Stimulated activated naive CD4-positive, alpha-beta T cell treated with Interleukin-2 at 50 U/mL for 16 hours (primary cell): ENCODE measurements at regions not wholly inside any gene's neighbourhood (a gene's known extent, or its start where the extent isn't known, plus 50 kb on each side); places are given as distances from the start of the nearest gene placed in this dataset.
"Not testable (repeated sequence)": the region's sequence is repeated elsewhere in the genome, so short reads cannot be mapped to it uniquely, and the experiment has no call there.

Experiments
- DNase-seq: peaks from one replicate; lab custom pipeline; 2025; lab: John Stamatoyannopoulos, UW

- DNase-seq, result peak; percentile 72
Measured at GRCh38 chr22:22810018-22810427, 77.6 kb upstream of the IGLL5 start.

GRCh38 chr22:22810471-22810870, 77.1 kb upstream of the IGLL5 start:
- no peak for DNase-seq

GRCh38 chr22:22811016-22812009, 76.3 kb upstream of the IGLL5 start:
- DNase-seq, result no peak

- DNase-seq, result no peak
Measured at GRCh38 chr22:22812031-22812905, 75.3 kb upstream of the IGLL5 start.

DNA sequence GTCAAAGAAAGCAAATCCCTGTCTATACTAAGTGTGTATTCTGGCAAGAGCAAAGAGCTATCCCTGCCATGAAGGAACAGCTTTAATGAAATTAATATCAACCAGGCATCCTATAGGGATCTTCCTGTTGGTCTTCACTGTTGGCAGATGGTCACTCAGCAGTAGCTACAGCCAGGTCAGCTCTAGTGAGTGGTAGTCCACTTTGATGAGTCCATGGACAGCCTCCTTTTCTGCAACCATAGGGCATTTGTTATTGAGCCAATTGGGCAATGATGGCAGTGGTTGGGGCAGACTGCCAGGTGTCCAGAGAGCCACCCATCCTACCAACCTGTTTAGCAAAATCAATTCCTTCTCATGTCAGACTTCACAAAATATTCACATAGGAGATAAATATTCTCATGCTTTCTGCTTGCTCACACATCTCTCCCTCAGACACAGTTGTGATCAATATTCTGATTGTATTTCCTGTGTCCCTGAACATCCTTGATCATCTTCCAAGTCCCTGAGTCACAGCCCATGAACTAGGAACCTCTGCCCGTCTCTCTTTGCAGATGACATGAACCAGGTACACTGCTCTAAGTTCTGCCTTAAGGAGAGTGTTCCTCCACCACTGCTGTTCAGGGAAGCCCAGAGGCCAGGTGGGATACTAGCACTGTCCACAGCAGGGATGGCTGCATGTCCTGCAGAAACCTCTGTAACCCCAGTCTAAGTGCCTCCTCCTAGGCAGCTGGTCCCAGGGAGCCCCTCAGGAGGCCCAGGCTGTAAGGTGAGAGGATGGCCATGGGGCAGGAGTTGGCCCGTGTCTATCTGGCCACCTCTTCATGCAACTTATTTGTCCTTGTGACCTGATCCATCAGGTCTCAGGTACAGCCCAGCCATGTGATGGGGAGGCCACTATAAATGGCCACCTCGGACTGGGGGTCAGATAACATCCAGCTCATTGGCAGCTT, 74.2 kb upstream of the IGLL5 start:
- DNase-seq, result no peak

- DNase-seq, result no peak
Measured at GRCh38 chr22:22814666-22815396, 72.8 kb upstream of the IGLL5 start.

GRCh38 chr22:22815397-22816170, 72.0 kb upstream of the IGLL5 start:
- DNase-seq, result no peak

- no peak for DNase-seq
Measured at GRCh38 chr22:22816171-22816514, 71.5 kb upstream of the IGLL5 start.

DNA sequence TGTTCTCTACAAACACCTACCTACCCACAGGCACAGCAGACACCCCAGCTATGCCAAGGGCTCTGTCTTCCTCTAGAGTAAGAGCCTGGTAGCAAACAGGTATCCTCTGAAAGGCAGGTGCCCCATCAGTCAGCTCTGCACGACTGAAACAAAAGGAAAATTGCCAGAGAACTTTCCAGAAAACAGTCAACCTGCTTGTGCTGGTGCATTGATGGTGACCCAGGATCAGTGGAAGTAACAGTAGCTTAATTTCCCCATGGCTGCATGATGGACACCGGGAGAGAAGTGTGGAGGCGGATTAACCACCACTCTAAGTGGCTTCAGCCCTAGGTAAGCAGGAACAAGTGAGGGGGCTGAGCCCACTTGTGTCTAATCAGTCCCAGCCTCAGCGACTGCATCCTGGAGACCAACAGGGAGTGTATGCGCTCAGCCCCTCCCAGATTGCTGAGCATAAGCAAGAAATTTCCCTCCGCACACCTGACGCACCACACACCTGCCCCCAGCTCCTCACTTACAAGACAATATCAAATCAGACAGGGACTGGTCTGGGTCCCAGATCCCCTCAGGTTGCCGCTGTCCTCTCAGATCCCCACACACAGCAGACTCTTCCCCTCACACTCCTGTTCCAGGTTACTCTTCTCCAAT, 70.7 kb upstream of the IGLL5 start:
- no peak for DNase-seq

DNA sequence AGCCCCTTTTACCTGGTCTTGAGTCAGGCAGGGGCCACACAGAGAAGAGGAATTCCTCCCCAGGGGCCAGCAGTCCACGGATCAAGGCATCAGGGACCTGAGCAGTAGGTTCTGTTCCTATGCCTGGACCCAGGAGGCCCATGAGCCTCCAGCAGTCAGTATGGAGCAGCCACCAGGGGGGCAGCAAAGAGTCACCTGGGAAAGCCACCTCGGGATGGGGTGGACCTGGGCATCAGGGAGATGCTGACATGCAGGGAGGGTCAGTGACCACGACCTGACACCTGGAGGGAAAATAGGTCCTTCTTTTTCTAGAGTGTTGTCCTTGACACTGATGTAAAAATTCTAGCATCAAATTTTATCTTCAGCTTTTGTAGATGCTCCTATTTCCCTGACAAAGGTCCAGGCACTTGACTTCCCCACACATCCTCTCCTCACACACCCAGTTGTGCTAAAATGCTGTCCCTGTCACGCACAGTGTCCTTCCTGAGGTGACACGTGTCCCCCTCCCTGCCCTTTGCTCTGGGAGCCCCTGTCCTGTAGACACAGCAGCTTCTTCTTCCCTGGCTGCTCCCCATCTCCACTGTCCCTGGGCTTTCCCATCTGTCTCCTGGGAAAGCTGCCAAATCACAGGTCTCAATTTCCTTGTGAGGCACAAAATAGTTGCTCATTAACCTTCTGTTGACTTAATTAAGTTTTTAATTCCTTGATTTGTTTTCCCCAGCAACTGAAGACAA, 70.0 kb upstream of the IGLL5 start:
- DNase-seq, result no peak

DNA sequence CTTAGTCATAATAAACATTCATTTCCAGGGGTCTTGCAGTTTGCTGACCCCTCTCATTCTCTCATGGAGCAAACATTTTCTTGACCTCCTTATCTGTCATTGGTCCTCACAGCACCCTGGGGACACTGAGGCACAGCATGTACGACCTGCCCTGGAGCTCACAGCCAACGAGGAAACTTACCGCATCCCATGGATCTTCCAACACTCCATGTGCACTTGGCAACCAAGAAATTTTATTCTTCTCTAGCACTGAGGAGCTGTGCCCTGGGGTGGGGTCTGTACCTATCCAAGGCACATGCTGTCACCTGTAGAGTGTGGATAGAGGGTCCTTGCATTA, 69.4 kb upstream of the IGLL5 start:
- no peak for DNase-seq

- no peak for DNase-seq
Measured at GRCh38 chr22:22818861-22819855, 68.5 kb upstream of the IGLL5 start.

DNA sequence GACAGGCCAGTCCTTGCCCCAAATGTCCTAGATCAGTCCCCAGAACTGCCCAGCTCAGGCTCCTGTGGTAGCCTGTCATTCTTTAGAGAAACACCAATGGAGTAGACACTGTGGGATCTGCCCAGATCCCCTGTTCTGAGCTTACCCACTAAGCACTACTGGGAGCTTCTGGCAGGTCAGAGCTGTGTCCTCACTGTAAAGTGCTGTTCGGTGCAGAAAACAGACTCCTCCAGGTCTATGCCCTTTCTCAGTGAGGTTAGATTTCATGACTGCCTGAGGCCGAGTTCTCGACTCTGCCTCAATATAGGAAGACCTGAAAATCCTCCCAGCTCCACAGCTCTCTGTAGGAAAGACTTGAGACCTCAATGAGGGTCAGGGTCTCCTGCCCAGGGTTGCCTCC, 67.5 kb upstream of the IGLL5 start:
- DNase-seq, result no peak

DNA sequence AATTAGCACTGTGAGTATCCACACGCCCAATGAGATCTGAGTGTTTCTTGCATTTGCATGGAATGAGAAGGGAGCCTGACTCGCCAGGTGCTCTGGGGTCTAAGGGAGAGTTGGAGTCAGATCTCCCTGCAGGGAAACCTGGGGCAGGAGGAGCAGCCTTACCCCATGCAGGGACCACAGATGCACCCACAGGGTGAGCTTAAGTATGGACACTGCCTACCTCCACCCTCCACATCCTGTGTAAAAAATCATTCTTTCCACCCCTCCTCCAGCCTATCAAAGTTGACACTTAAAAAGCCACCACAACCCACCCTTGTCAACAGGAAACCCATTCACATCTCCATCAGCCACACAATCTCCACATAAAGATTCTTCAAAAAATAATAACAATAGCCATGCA, 67.0 kb upstream of the IGLL5 start:
- DNase-seq, result no peak

DNA sequence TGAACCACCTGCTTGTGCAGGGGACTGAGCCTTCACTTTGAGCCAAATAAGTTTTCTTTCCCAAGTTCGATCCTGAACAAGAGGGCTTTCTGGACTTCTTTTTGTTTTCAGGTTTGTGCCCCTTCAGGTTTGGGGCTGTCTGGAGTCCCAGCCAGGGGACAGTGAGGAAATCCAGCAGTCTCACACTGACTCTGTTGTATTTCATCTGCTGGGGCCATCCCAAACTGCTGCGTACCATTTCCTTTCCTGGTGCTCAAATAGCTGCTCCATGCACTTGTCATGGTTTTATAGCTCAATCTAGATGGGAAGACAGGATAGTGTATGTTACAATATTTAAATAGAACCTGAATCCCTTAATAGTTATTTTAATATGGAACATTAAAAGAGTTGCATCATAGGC, 66.3 kb upstream of the IGLL5 start:
- DNase-seq, result no peak

- no peak for DNase-seq
Measured at GRCh38 chr22:22822106-22822505, 65.5 kb upstream of the IGLL5 start.

DNA sequence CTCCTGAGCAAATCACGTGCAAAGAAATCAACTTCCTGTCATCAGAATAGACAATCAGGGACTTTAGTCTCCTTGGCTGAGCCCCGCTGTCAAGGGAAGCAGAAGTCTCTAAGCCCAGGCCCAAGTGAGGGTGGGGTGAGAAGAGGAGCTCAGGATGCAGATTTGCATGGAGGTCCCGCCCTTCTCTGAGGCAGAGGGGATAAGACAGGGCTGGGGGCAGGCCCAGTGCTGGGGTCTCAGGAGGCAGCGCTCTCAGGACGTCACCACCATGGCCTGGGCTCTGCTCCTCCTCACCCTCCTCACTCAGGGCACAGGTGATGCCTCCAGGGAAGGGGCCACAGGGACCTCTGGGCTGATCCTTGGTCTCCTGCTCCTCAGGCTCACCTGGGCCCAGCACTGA, 65.1 kb upstream of the IGLL5 start:
- DNase-seq, result not testable (repeated sequence)
